HG03095 (cell line): ENCODE measurements at regions not wholly inside any gene's neighbourhood (a gene's known extent, or its start where the extent isn't known, plus 50 kb on each side); places are given as distances from the start of the nearest gene placed in this dataset.

Source experiments
- ATAC-seq: cut with Tn5 transposase; IDR thresholded peaks from one replicate; pipeline ENCODE4 v1.9.1; 2021; ENCODE audit warnings: moderate library complexity; ENCODE audit not compliant: unreplicated experiment

DNA sequence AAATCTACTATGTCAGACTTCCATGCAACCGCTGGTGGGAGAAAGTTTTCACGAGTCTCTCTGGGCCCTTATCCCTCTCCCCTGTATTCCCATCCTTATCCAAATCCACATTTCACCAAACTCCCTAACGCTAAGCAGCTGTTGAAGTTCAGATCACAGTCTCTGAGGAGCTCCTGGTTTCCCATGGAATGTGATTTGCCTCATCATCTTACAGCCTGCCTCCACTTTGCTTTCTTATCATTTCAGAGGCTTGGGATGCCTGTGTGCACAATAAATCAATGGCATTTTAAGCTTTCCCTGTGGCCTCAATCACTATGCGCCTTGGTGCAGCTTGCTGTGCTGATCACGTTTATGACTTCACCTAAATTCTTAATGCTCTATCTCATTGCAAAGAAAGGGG lies 352.4 kb upstream of the FAT3 start:
- ATAC-seq: no peak

DNA sequence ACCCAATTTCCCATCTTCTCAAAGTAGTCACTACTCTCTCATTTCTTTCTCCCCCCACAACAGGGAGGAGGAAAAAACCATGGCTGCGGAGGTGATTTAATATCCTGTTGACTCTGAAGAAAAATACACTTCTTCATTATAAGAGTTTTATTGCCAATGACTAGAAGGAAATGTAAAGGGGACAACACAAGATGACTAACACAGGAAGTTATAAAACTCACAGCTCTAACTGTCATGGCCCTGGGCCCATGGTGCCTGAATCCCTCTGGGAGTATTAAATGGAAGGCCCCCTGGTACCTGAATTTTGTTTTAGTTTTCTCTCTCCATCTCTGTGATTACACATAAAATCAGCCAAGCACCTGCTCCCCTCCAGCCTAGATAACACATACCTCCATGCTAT lies 352.8 kb upstream of the FAT3 start:
- no peak for ATAC-seq

DNA sequence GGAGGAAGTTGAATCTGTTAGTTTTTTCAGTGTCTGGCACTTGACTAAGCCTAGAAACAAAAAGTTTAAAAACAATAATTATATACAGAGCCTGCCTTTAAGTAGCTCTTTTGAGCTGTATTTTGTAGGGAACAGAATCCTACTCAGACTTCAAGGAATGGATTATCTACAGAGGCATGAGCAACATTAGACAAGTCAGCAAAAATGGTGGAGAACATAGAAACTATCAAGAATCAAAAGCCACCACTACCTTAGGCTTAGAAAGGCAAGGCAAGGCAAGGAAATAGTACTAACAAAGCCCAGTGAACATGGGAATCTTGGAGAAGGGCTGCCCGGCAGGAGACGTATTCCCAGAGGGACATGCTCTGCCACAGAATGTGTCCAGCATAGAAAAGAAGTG lies 353.6 kb upstream of the FAT3 start:
- no peak for ATAC-seq

DNA sequence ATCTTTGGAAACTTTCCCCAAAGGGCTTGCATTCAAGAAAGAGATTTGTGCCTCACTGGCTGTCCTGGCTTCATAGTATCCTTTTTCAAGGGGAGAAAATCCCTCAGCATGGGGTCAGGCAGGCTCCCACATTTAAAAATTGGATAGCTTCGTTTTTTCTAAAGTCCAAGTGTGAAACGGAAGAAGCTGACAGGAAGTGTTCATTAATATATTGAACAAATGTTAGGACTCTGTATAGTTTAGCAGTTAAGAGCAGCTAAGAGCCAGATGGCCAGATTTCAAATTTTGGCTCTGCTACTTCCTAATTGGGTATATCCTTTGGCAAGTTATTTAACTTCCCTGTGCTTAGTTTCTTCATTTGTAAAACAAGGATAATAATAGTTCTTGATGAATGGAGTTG lies 354.9 kb upstream of the FAT3 start:
- no peak for ATAC-seq

DNA sequence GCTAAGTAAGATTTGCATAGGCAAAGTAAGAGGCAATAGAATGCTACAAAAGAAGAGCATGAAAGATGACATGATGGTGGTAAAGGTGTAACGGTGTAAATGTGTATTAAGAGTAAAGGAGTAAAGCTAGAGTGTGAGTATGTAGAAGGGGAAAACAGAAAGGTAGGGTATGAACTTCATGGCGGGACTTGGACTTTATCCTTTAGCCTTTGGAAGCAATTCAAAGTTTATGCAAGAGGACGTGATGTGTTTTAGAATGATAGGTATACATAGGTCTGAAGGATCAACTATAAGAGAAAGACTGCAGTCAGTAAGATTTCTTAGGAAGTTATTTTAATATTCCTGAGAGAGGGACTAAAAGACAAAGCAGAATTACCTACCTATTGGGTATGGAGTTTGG lies 358.0 kb upstream of the FAT3 start:
- ATAC-seq: no peak

DNA sequence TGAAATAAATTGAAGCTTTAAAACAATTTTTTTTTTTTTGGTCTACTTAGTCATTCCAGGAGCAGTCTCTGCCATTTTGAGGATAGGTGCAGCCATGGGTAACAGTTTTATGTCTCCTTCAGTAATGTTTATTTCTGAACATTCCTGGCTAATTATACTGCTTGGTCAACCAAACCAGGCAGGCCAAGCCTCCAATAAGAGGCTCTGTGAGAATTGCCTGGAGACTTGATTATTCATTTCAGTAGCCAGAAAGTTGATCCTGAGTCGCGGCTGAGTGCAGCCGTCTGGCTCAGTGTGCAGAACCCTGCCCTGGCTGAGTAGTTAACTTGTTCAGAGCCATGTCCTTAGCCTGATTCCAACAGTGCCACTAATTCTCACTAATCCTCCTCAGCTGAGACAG lies 364.0 kb upstream of the FAT3 start:
- no peak for ATAC-seq

DNA sequence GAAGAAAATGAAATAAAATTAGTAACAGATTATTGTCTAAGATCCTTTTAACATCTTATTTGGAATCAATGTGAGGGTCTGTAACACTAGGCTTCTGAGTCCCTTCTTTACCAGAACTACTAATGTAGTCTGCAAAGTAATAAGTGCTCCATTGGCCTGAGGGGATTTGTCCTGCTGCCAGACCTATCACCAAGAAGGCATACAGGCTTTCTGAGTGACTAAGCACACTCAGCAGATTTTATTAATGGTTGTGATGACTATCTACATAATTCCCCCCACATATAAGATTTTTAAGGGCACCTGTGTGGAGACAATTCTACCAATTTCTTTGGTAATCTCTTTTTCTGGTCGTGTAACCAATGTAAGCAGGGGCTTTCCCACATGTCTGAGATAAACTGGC lies 365.0 kb upstream of the FAT3 start:
- ATAC-seq: no peak

DNA sequence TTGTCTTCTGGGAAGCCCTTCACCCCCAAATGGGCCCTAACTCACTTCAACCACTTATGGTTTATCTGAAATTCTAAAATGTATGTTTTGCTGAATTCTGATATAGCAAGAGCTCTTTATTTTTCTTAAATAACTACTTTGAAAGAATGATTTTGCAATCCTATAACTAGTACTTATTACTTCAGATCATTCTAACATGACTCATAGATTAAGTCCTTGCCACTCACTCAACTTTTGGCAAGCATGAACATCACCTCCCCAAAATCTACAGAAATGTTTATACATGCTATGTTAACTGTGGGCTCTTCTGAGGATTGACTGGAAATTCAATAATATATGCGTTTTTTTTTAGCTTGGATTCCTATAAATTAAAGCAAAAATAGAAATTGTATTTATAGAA lies 367.4 kb upstream of the FAT3 start:
- no peak for ATAC-seq

DNA sequence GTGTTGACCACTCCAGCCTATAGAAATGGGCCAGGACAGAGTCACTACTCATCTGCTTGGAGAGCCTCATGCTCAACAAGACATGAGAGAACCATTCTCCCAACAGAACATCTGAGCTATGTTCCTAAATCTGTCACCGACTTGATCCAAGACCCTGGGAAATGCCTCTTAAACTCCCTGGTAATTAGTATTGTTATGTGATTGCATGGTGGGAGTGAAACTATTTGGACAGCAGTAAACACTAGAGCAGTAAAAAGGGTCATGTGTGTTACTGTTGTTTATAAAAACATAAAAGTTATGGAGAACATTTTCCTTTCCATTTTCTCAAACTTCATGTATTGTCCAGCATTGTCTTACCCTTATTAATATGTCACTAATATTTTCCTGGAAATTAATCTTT lies 369.8 kb upstream of the FAT3 start:
- ATAC-seq: no peak

DNA sequence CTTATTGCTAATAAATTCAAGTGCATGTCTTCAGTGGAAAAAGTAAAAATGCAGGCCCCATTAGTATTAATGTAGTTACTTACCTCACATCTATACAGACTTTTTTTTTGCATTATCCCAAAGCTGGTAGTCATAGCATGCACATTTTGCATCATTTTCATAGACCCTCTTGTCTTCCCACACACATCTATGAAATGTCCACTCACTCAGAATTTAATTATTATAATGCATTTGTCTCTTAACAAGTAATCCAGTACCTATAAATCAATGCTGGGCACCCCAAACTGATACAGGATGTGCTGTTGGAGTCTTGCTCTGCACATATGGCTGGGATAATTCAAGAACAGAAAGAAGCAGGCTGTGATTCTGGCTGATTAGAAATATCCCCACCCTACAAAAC lies 370.4 kb upstream of the FAT3 start:
- no peak for ATAC-seq

DNA sequence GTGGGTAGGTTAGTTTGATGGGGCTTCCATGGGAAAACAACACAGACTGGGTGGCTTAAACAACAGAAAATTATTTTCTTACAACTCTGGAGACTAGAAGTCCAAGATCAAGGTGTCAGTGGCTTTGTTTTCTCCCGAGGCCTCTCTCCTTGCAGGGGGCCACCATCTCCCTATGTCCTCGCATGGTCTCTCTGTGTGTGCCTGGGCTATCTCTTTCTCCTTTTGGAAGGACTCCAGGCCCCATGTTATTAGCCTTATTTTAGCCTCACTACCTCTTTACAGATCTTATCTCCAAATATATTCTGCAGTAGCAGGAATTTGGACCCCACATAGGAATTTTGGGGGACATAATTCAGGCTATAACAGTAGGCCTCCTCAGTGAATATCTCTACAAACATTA lies 372.7 kb upstream of the FAT3 start:
- no peak for ATAC-seq

DNA sequence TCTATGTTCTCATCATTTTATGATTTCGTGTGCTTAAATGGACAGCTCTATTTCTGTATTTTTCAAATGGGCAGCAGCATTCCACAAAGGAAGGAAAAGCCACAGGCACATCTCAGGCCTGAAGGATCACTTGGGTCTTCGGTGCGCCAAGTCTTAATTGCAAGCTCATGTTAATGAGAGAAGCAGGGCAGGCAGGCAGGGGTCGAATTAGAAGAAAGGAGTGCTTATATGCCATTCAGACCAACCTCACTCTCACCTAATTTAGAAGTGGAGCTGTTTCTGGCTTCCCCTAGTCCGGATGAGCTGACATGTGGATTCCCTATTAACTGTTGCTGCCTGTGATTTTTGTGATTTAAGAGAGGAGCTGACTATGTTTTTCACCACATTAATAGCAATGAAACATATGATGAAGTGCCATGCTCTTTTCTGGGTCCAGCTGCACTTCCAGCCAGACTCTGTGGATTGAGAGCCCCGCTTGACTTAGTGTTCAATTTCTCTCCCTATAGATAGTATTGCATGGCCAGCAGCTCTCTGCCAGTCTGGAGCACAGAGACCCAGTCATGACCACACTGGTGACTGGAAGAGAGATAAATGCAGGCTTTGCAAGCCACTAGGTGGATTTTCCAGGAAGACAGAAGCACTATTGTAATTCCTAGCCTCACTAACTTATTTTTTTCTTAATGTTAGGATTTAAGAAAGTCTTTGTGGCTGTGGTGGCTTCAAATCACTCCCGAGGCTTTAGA lies 373.9 kb upstream of the FAT3 start:
- ATAC-seq: no peak

DNA sequence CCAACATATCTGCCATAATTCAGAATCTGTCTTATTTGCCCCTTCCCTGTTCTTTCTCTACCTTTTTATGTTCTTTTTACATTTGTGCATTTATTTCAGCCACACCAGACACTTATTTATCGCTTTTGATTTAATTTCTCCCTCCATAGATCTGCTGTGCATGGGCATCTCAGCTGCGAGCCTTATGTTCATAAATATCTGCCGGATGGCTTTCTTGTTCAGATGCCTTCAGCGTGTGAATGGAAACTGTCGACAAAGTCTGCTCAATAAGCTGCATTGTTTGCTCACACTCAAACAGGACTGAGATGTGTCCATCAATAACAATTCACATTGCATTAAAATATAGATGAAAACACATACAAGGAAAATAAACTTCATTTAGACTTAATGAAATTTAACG lies 374.6 kb upstream of the FAT3 start:
- ATAC-seq: no peak

DNA sequence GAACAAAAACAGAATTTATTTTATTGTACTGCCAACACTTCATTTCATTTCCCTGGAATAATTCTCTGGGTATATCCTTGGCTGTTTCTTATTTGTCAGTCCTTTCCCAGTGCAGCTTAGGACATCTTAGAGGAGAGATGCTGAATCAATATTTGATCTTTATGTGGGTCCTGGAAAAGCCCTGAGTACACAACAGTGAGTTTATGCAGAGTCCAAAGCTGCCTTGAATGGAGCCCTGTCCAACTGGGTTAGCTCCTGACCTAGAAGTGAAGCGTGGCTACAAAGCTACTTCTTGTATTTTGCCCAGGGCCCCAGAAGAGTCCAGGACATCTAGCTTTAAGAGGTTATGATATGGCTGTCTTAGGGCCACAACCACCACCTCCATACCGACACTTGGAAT lies 378.0 kb upstream of the FAT3 start:
- no peak for ATAC-seq

DNA sequence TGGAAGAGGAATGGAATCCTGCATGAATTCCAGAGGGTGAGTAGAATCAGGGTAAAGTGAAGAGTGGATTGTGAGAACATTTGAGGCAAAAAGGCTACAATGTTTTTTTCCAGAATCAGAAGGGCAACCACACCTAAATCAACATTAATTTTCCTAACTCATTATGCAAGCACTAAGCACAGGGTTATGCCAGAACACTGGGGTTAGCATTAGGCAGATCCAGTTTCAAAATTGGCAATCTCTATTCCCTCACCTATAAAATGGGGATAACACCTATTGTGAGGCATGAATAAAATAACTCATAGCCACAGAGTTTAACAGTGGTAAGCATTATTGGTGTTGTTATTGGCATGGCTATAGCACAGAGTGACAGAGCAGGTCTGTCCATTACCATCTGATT lies 378.6 kb upstream of the FAT3 start:
- no peak for ATAC-seq

DNA sequence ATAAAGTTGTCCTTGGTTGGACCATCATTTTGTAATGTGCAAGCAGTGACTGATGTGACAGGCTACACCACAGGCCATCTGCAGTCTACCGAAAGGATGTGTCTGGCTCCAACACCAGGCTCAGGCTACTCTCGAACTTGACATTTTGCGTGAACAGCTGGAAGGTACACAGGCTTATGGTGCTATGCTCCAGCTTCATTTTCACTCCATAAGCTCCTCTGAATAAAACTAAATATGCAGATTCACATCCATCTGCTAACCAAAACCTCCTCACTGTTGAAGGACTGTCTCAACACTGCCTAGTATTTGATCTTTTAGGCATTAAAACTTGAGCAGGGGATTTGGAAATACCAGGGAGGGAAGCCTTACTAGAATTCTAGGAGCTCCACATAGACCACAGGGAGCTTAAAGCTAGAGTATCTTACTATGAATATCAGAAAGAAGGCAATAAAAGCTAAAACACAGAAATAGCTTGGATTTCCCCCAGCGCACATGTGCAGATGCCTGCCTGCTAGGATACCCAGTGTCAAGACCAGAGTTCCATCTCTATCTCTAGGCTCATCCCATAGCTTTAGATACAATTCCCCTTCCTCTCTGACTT lies 383.9 kb upstream of the FAT3 start:
- ATAC-seq: no peak

DNA sequence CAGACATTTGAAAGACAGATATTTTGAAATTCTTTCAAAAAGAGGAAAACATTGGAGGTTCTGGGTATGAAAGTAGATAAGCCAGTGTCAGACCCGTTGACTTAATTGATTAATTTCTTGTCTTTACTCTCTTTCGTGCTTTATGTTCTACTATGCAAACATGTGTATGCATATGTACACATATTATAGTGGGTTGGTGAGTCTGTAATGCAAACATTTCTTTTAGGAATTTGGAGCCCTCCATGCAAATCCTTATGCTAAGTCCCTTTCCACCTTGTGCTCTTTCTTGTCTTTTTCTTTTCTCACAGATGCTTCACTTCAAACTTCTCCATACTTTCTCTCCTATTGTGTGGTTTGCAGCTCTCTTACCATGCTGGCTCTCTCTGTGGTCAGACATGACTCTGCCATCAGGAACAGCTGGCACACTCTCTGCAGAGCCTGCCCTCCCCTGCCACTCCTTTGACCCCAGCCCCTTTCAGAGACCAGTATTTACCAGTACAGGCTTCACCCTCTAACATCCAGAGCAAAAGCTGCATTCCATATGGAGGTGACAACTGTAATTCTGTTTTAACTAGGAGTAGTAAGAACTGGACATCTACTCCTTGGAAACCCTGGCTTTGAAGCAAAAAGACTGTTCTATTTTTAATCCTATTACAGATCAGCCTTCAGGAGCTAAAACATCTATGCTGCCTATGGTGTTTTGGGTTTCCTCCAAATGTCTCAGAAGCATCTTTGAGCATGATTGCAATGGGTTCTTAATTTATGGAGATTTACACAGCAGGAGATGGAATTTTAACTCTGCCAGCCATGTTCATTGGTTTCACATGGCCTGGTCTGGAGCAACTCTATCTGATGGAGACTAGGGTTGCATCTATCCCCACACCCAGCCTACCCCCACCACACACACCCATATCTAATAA lies 386.9 kb upstream of the FAT3 start:
- ATAC-seq: no peak

DNA sequence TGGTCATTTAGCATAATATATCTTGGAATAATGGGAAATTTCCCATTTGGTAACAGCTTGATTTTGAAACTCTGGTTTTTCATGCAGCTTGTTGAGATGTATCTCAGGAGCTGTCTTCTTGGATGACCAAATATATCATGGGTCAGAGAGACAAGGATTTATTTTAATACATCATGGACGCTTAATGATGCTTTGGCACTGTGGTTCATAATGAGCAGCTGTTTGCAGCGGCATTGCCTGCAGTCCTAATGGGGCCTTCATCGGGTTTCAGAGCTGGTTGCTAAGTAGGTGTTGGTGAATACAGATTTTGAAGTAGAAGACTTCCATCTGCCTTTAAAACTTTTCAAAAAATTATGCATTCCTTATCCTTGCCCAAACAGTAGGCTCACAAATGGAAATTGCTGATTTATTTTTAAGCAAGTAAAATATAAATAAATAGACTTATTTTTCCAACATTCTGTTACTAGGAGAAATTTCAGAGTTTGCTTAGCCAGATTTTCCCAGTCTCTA lies 389.5 kb upstream of the FAT3 start:
- ATAC-seq: no peak

DNA sequence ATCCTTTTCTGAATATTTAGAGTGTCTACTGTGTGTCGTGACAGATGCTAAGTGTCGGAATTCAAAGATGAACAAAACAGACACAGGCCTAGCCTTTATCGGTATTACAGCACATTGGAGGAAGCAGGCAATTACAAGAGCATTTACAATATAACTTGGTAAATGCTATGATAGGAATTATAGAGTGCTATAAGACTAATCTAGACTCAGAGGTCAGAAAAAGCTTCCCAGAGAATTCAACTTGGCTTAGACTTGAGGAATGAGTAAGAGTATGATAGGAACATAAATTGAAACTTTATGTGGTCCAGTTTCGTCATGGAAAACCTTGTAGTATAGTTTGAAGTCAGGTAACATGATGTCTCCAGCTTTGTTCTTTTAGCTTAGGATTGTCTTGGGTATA lies 395.7 kb upstream of the FAT3 start:
- ATAC-seq: no peak

DNA sequence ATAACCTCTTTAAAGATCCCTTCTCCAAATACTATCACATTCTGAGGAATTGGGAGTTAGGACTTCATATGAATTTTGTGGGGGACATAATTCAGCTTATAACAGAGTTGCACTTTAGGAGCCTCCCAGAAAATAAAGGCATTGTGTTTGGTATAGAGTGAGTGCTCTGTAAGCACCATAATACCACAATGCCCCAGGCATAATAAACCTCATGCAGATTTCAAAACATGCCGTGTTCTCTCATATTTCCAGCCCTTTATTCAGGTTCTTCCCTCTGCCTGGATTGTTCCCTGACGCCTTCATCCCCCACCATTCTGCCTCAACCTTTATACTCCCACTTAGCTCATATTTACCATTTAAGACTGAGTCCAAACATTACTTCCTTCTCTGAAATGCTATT lies 398.8 kb upstream of the FAT3 start:
- no peak for ATAC-seq

DNA sequence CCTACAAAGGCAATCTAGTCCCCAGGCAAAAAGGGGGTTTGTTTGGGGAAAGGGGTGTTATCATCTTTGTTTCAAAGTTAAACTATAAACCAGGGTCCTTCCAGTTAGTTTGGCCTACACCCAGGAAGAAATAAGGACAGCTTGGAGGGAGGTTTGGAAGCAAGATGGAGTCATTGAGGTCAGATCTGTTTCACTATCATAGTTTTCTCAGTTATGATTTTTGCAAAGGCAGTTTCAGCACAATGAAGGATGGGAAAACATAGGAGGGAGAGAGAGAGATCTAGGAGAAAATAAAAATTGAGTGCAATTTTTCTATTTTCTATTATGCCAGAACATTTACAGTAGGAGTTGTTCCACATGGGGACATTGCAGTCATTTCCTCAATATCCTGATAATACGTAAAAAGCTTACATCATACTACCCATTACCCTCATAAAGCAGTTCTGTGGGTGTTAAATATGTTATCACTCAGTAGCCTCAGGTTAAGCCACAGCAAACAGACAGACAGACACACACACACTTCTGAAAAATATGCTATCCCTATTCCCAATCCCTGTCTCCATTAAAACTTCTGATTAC lies 401.3 kb upstream of the FAT3 start:
- ATAC-seq: no peak

DNA sequence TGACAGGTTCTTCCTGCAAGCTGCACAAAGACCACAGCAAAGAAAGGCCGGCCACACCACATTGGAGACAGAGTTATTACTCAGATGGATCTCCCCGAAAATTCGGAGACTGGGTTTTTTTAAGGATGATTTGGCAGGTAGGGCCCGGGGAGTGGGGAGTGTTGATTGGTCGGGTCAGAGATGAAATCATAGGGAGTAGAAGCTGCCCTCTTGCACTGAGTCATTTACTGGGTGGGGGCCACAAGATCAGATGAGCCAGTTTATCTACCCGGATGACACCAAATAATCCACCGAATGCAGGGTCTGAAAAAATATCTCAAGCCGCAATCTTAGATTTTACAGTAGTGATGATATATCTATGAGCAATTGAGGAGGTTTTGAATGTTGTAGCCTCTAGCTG lies 401.8 kb upstream of the FAT3 start:
- no peak for ATAC-seq
